IMR-90 (cell line): ENCODE measurements at regions not wholly inside any gene's neighbourhood (a gene's known extent, or its start where the extent isn't known, plus 50 kb on each side); places are given as distances from the start of the nearest gene placed in this dataset.

ENCODE experiments used
- ATAC-seq: fragments of 200-7000 bp; cut with Tn5 transposase; 2 replicates; pipeline ENCODE4 v1.9.1; 2020; ENCODE audit warnings: low read depth, mild to moderate bottlenecking, moderate library complexity
- BruUV-seq: library from RNA; stranded (reverse); fragments of 400-500 nt; replicated peaks from 2 replicates; lab custom pipeline; 2021; lab: Mats Ljungman, UMichigan
- CTCF ChIA-PET: fragments of 300-600 bp; formaldehyde crosslinking; extraction: SDS; loops from one replicate; lab custom pipeline; 2021; ENCODE audit warnings: antibody characterized with exemption; lab: Yijun Ruan, JAX
- POLR2A ChIA-PET: fragments of 300-600 bp; sonication (Branson Sonifier 250); formaldehyde crosslinking; loops from one replicate; lab custom pipeline; 2022; ENCODE audit warnings: antibody characterized with exemption; ENCODE audit not compliant: unreplicated experiment; lab: Charles Lee
- DNase-seq: peaks from one replicate; pipeline ENCODE4 v3.0.0; 2013
- H2AFZ ChIP-seq: replicated peaks from 2 replicates; pipeline ENCODE3; 2013; ENCODE audit warnings: low read length, mild to moderate bottlenecking; ENCODE audit not compliant: poor library complexity
- H2AK5ac ChIP-seq: 2 replicates; pipeline ENCODE4 v1.6.1; 2013; ENCODE audit warnings: low read depth, low read length, inconsistent platforms
- H2AK9ac ChIP-seq: replicated peaks from 2 replicates; pipeline ENCODE3; 2013; ENCODE audit warnings: mild to moderate bottlenecking, low read depth, low read length, moderate library complexity; ENCODE audit not compliant: poor library complexity
- H2BK120ac ChIP-seq: 2 replicates; pipeline ENCODE4 v1.6.1; 2013; ENCODE audit warnings: low read depth, low read length, inconsistent platforms
- H2BK15ac ChIP-seq: 3 replicates; pipeline ENCODE4 v1.6.1; 2013; ENCODE audit warnings: low read depth, low read length, inconsistent platforms
- H2BK20ac ChIP-seq: 2 replicates; pipeline ENCODE4 v1.6.1; 2013; ENCODE audit warnings: low read depth, mild to moderate bottlenecking, inconsistent platforms, low read length, moderate library complexity
- H2BK5ac ChIP-seq: 2 replicates; pipeline ENCODE4 v1.6.1; 2013; ENCODE audit warnings: mild to moderate bottlenecking, low read depth, low read length, inconsistent platforms; ENCODE audit not compliant: poor library complexity, severe bottlenecking
- H3K14ac ChIP-seq: replicated peaks from 2 replicates; pipeline ENCODE4 v1.6.1; 2013; ENCODE audit warnings: low read depth, low read length, inconsistent platforms
- H3K18ac ChIP-seq: 2 replicates; pipeline ENCODE4 v1.6.1; 2013; ENCODE audit warnings: low read depth, low read length, control low read depth
- H3K23ac ChIP-seq: 2 replicates; pipeline ENCODE4 v1.6.1; 2013; ENCODE audit warnings: low read depth, low read length, inconsistent platforms
- H3K27ac ChIP-seq: 2 replicates; pipeline ENCODE4 v1.5.1; 2013; ENCODE audit warnings: mild to moderate bottlenecking, control low read depth, low read length; ENCODE audit not compliant: insufficient read depth
- H3K27me3 ChIP-seq: 2 replicates; pipeline ENCODE4 v1.6.1; 2013; ENCODE audit warnings: low read length; ENCODE audit not compliant: control insufficient read depth, insufficient read depth
- H3K36me3 ChIP-seq: 2 replicates; pipeline ENCODE4 v1.6.1; 2013; ENCODE audit warnings: low read length, mixed read lengths; ENCODE audit not compliant: control insufficient read depth, insufficient read depth
- H3K4ac ChIP-seq: 2 replicates; pipeline ENCODE4 v1.6.1; 2013; ENCODE audit warnings: low read depth, low read length, inconsistent platforms
- H3K4me1 ChIP-seq: 2 replicates; pipeline ENCODE4 v1.6.1; 2013; ENCODE audit warnings: low read length, mixed read lengths; ENCODE audit not compliant: control insufficient read depth, insufficient read depth
- H3K4me2 ChIP-seq: 2 replicates; pipeline ENCODE4 v1.6.1; 2013; ENCODE audit warnings: low read depth, mild to moderate bottlenecking, control low read depth, low read length, moderate library complexity
- H3K4me3 ChIP-seq: 2 replicates; pipeline ENCODE4 v1.5.1; 2013; ENCODE audit warnings: low read depth, mild to moderate bottlenecking, control low read depth, low read length, moderate library complexity; ENCODE audit not compliant: insufficient read depth
- H3K56ac ChIP-seq: 2 replicates; pipeline ENCODE4 v1.6.1; 2013; ENCODE audit warnings: low read length, inconsistent platforms; ENCODE audit not compliant: insufficient read depth; ENCODE audit errors: extremely low read depth
- H3K79me1 ChIP-seq, 2 experiments: 2 replicates each; pipeline ENCODE4 v1.6.1; 2013; ENCODE audit warnings: low read length in 2 of 2, inconsistent platforms in 1 of 2, low read depth in 1 of 2
- H3K9ac ChIP-seq: 2 replicates; pipeline ENCODE4 v1.6.1; 2013; ENCODE audit warnings: low read depth, low read length, control low read depth
- H3K9me1 ChIP-seq: 2 replicates; pipeline ENCODE4 v1.6.1; 2013; ENCODE audit warnings: low read length, inconsistent platforms; ENCODE audit not compliant: insufficient read depth
- H3K9me3 ChIP-seq: 2 replicates; pipeline ENCODE4 v1.6.1; 2013; ENCODE audit warnings: low read length; ENCODE audit not compliant: control insufficient read depth, insufficient read depth
- H4K20me1 ChIP-seq: 2 replicates; pipeline ENCODE4 v1.6.1; 2013; ENCODE audit warnings: low read length, inconsistent platforms; ENCODE audit not compliant: insufficient read depth
- H4K5ac ChIP-seq: 2 replicates; pipeline ENCODE4 v1.6.1; 2013; ENCODE audit warnings: mild to moderate bottlenecking, low read depth, low read length, control low read depth
- H4K8ac ChIP-seq, 2 experiments: 2 replicates each; pipeline ENCODE4 v1.6.1; 2013; ENCODE audit warnings: low read depth in 2 of 2, low read length in 2 of 2, control low read depth in 1 of 2, inconsistent platforms in 1 of 2
- H4K91ac ChIP-seq: 2 replicates; pipeline ENCODE4 v1.6.1; 2013; ENCODE audit warnings: low read depth, low read length, inconsistent platforms; ENCODE audit not compliant: insufficient read depth
- FOS ChIP-seq: fragments of 150-350 bp; IDR thresholded peaks from 2 replicates; pipeline ENCODE4 v1.6.1; 2016; ENCODE audit warnings: low read depth, low read length
- POLR2A ChIP-seq: IDR thresholded peaks from 2 replicates; pipeline ENCODE4 v1.6.1; 2012; ENCODE audit warnings: mild to moderate bottlenecking, low read depth, low read length
- RFX5 ChIP-seq: IDR thresholded peaks from 2 replicates; pipeline ENCODE4 v1.8.0; 2012; ENCODE audit warnings: low read depth, mild to moderate bottlenecking, low read length, moderate library complexity
- SMC3 ChIP-seq: fragments of 150-350 bp; IDR thresholded peaks from 2 replicates; pipeline ENCODE4 v1.6.1; 2016; ENCODE audit warnings: low read depth, mild to moderate bottlenecking, antibody characterized with exemption, low read length, moderate library complexity
- dilution Hi-C: fragments of 300-500 bp; cut with HindIII; formaldehyde crosslinking; loops from one replicate; pipeline ENCODE4 v1.14.3; 2018; ENCODE audit warnings: low sequenced_read_pairs; ENCODE audit not compliant: unreplicated experiment
- in situ Hi-C: fragments of 300-500 bp; cut with MboI; formaldehyde crosslinking; loops from 3 replicates; pipeline ENCODE4 v1.14.3; 2019; ENCODE audit warnings: low sequenced_read_pairs, inconsistent platforms, mixed read lengths
- intact Hi-C: fragments of 100-400 bp; cut with micrococcal nuclease; formaldehyde crosslinking; loops from 2 replicates; pipeline ENCODE4 v1.10.0; 2022

DNA sequence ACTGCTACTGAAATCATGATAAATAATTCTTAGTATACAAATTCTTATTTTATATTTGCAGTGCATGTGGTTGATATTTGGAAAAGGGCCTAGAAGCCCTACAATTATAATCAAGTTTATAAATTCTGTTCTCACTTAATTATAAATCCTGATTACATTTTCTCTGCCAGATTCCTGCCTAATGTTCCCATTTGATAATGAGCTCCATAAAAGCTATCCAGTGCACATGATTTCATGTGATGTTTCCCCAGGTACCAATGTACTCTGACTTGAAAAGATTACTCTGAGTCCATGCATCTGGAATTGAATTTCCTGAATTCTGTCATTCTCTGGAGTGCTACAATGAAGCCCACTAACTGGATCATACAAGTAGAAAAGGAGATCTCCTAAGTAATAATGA lies 292.2 kb downstream of the FRK start:
- no peak for TF ChIP-seq RFX5
- TF ChIP-seq POLR2A: no peak
- TF ChIP-seq SMC3: no peak
- TF ChIP-seq FOS: no peak

More for the DNA sequence above, 292.2 kb downstream of the FRK start:
- CTCF ChIA-PET: no interaction called here
- dilution Hi-C loops: no loop called here
- Histone ChIP-seq H4K8ac (no peak overlapping the region), H2AK5ac (no peak overlapping the region), H3K36me3 (no peaks in the 10 kb centered on the region), H3K23ac (no peak overlapping the region), H3K4ac (no peak overlapping the region), H3K14ac (no peak overlapping the region), H2BK15ac (no peak overlapping the region), H4K91ac (no peak overlapping the region), H3K18ac (no peak overlapping the region), H3K9ac (no peak overlapping the region), H3K79me1 (no peaks in the 10 kb centered on the region), H2BK20ac (no peak overlapping the region), H2BK5ac (no peak overlapping the region), H4K20me1 (no peaks in the 10 kb centered on the region), H3K27ac (no peak overlapping the region), H3K9me3 (peaks cover 2% of the 10 kb centered on the region; the same call in 1 of the 2 replicates), H3K27me3 (no peaks in the 10 kb centered on the region), H3K4me1 (no peaks in the 10 kb centered on the region), H2AK9ac (no peak overlapping the region), H3K9me1 (no peaks in the 10 kb centered on the region), H3K4me2 (no peak overlapping the region), H3K56ac (no peak overlapping the region), H3K4me3 (no peak overlapping the region), H2AFZ (no peak overlapping the region), H2BK120ac (no peak overlapping the region), H4K5ac (no peak overlapping the region)
- ATAC-seq (no peak), DNase-seq (no peak)
- in situ Hi-C loops: no loop called here
- POLR2A ChIA-PET: no interaction called here
- no TSS peak for BruUV-seq
- intact Hi-C loops: no loop called here
